Aorta (tissue), 5 donors: ENCODE measurements at regions not wholly inside any gene's neighbourhood (a gene's known extent, or its start where the extent isn't known, plus 50 kb on each side); places are given as distances from the start of the nearest gene placed in this dataset.
A peak's percentile ranks its signal among the peaks of the same experiment; 100 is the strongest.

Experiments
- ATAC-seq: fragments of 200-7000 bp; cut with Tn5 transposase; one replicate; pipeline ENCODE4 v1.9.1; 2022; ENCODE audit warnings: moderate library complexity; ENCODE audit not compliant: low FRiP score
- DNase-seq, 2 donors: peaks; one replicate each; pipeline ENCODE4 v3.0.0-alpha.2; 2020
- H3K27ac ChIP-seq, 2 donors: one replicate each; pipeline ENCODE4 v1.5.1; 2013; ENCODE audit warnings: low read length in 2 of 2, mild to moderate bottlenecking in 2 of 2, moderate library complexity in 2 of 2, control low read depth in 1 of 2, inconsistent platforms in 1 of 2, low read depth in 1 of 2
- H3K27me3 ChIP-seq, 2 donors: one replicate each; pipeline ENCODE4 v1.6.1; 2013; ENCODE audit warnings: control low read depth in 1 of 2, low read length in 1 of 2, mild to moderate bottlenecking in 1 of 2, moderate library complexity in 1 of 2; ENCODE audit not compliant: insufficient read depth in 2 of 2, control insufficient read depth in 1 of 2
- H3K36me3 ChIP-seq, 2 donors: one replicate each; pipeline ENCODE4 v1.6.1; 2013; ENCODE audit warnings: control low read depth in 1 of 2, low read length in 1 of 2, mild to moderate bottlenecking in 1 of 2; ENCODE audit not compliant: insufficient read depth in 2 of 2, control insufficient read depth in 1 of 2
- H3K4me1 ChIP-seq, 2 donors: one replicate each; pipeline ENCODE4 v1.6.1; 2013; ENCODE audit warnings: low read length in 2 of 2, control low read depth in 1 of 2, mild to moderate bottlenecking in 1 of 2, moderate library complexity in 1 of 2; ENCODE audit not compliant: insufficient read depth in 2 of 2, control insufficient read depth in 1 of 2
- H3K4me3 ChIP-seq, 2 donors: one replicate each; pipeline ENCODE4 v1.5.1; 2013; ENCODE audit warnings: low read length in 2 of 2, control low read depth in 1 of 2, mild to moderate bottlenecking in 1 of 2
- H3K9me3 ChIP-seq: one replicate; pipeline ENCODE4 v1.6.1; 2013; ENCODE audit warnings: mild to moderate bottlenecking, low read length; ENCODE audit not compliant: control insufficient read depth
- WGBS, 2 donors: extraction: QIAGEN DNeasy Blood & Tissue Kit; methylation state at CpG; one replicate each; pipeline ENCODE4 v1.1.7; 2013; 5-methylcytosine and 5-hydroxymethylcytosine counted together
- intact Hi-C, 2 donors: fragments of 100-400 bp; cut with DNase I; formaldehyde crosslinking; loops; one replicate each; pipeline versions ENCODE4 v1.14.2 to v1.15.0; 2022
- donor health status: healthy with polysubstance abuse.
- donor health status: Bipolar disorder and iron deficiency.
- donor health status: DM: no; HTN: no; CAD: no.
- donor health status: DM: no; HTN: no; CAD: no.
- donor health status: DM: yes; HTN: yes; CAD: no.

DNA sequence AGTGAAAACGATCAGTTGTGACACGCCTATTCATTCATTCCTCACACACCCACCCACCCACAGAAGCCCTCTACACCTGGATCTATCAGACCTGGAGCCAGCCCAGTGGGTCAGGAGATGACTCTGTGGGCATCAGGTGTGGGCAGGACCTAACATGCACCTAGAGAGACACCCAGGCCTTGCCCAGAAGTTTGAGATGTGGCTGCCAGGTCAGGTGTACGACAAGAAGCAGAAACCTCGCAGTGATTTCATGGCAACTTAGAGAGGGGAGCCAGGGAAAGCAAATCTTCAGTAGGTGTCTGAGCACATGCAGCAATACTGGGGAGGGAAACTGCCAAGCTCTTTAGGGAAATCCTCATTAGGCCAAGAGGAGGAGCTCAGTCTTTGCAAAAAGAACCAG is 264.7 kb upstream of the ROPN1 start:
- Histone ChIP-seq H3K4me1 (peaks cover 4 to 17% of the 10 kb centered on the region in 2 donors), H3K27me3 (no peaks in the 10 kb centered on the region), H3K36me3 (peaks cover 0 to 2% of the 10 kb centered on the region in 2 donors), H3K27ac (peak overlapping the region in 1 of 2 donors; percentile 88), H3K4me3 (no peak overlapping the region), H3K9me3 (no peaks in the 10 kb centered on the region)
- 61 to 71% methylated on average over 4 of the region's 4 CpGs for WGBS, 2 donors
- intact Hi-C loops = no loop called here
- ATAC-seq (no peak), DNase-seq (no peak)

DNA sequence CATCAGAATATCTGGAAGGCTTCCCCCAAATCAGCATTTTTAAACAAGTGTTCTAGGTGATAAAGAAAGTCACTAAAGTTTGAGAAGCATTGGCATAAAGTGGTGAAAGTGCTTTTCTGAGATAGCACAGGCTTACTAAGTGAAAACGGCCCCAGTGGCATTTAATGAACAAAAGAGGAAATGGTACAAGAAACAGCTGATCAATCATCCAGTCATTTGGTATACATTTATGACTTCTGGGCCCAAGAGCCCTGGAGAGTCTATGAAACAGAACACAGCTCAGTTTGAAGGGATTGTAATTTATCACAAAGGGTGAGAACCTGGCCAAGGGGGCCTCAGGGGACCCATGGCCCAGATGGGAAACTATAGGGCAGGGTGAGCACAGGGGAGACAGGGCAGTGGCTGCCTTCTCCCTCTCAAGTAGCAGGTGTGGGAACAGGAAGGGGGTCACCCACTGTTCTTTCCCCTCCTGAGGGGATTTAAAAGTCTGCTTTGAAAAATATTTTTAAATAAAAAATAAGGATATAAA is 265.5 kb upstream of the ROPN1 start:
- DNase-seq = no peak
- intact Hi-C loops = no loop called here
- no peak for ATAC-seq
- Histone ChIP-seq H3K27ac (peak overlapping the region; percentile 41 to 45), H3K36me3 (peaks cover 0 to 2% of the 10 kb centered on the region in 2 donors), H3K9me3 (no peaks in the 10 kb centered on the region), H3K4me3 (no peak overlapping the region), H3K27me3 (no peaks in the 10 kb centered on the region), H3K4me1 (peaks cover 6 to 17% of the 10 kb centered on the region in 2 donors)
- WGBS, 2 donors = 0% methylated on average over 1 of the region's 1 CpG

DNA sequence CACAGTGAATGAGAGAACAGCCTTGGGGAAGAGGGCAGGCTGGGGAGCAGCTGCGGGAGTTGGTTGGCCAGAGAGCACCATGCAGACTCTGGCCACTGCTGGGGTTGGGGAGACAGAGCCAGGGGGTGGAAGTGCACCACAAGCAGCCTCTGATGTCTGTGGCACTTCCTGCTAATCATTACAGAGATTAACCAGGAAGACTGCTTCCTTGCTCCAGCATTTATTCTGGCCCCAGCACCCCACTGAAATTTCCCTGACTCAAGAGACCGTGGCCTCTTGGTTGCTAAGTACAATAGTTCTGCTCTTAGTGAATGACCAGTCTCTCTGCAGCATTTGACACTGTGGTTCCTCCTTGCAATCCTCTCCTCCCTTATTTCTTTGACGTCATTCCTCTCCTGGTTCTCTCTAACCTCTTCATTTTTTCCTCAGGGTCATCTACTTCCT is 266.2 kb upstream of the ROPN1 start:
- 5 to 16% methylated on average over 3 of the region's 3 CpGs for WGBS, 2 donors
- peaks cover 6 to 18% of the 10 kb centered on the region in 2 donors for H3K4me1 ChIP-seq
- H3K36me3 ChIP-seq = peaks cover 0 to 2% of the 10 kb centered on the region in 2 donors
- peak in 1 of 2 donors; percentile 62 for DNase-seq
- H3K27me3 ChIP-seq = no peaks in the 10 kb centered on the region
- H3K4me3 ChIP-seq = no peak overlapping the region
- ATAC-seq = peak; percentile 23
- H3K27ac ChIP-seq = peak overlapping the region; percentile 45 to 91
- no peaks in the 10 kb centered on the region for H3K9me3 ChIP-seq
- intact Hi-C loops = no loop called here

DNA sequence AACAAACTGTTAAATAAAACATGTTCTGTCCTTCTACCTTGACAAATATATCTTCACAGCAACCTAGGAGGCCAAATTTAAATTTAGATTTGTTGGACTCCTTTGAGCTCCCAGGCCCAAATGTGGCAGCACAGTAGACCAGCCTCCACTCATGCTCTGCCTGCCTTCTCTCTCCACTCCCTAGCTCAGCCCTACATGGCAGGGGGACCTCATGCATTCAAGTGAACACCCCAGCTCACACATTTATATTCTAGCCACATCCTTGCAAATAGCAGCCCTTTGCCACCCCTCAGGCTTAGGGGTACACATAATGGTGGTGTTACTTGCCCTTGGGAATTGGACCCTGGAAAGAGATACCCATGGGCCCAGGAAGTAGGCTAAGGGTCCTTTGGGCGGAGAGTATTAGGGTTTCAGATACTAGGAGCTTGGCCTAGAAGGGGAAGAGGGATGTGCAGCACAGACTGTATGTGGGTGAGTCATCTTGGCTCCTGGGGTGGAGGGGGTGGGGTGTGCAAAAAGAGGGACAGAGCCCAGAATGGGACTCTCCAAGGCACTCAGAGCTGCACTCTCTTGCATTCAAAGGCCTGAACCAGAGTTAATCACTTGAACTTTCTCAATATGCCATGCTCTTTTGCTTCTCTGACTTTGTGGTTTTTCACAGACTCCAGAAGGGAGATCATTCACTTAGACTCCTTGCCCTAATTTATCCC is 268.4 kb upstream of the ROPN1 start:
- H3K27ac ChIP-seq = peak overlapping the region; percentile 16 to 92
- intact Hi-C loops = no loop called here

DNA sequence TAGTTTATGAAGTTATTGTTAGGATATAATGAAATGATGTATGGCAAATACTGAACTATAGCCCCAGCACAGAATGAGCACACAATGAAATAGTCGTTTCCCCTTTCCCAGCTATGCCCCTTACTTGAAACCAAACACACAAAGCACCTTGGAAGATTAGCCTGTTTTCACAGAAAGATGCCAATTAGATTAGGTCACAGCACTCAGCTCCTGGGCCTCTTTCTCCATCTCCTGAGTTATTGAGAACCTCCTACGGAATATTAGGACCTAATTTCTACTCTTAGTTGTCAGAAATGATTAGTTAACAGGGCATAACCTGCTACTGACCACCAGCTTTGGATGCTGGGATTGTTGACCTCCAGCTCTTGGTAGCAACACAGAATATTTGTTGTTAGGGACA is 269.4 kb upstream of the ROPN1 start:
- Histone ChIP-seq H3K27ac (peak overlapping the region; percentile 18 to 82), H3K4me1 (peaks cover 9 to 19% of the 10 kb centered on the region in 2 donors), H3K9me3 (no peaks in the 10 kb centered on the region), H3K36me3 (peaks cover 0 to 2% of the 10 kb centered on the region in 2 donors), H3K4me3 (no peak overlapping the region), H3K27me3 (no peaks in the 10 kb centered on the region)
- ATAC-seq (no peak), DNase-seq (no peak)
- intact Hi-C loops = no loop called here
- WGBS, 2 donors = 11 to 16% methylated on average over 2 of the region's 2 CpGs

More for the DNA sequence above, 268.4 kb upstream of the ROPN1 start:
- ATAC-seq (peak; percentile 91), DNase-seq (peak; percentile 86 to 89)
- no peak overlapping the region for H3K4me3 ChIP-seq
- peaks cover 9 to 19% of the 10 kb centered on the region in 2 donors for H3K4me1 ChIP-seq
- no peaks in the 10 kb centered on the region for H3K27me3 ChIP-seq
- H3K36me3 ChIP-seq = peaks cover 0 to 2% of the 10 kb centered on the region in 2 donors
- no peaks in the 10 kb centered on the region for H3K9me3 ChIP-seq
- WGBS, 2 donors = 35 to 47% methylated on average over 1 of the region's 1 CpG

DNA sequence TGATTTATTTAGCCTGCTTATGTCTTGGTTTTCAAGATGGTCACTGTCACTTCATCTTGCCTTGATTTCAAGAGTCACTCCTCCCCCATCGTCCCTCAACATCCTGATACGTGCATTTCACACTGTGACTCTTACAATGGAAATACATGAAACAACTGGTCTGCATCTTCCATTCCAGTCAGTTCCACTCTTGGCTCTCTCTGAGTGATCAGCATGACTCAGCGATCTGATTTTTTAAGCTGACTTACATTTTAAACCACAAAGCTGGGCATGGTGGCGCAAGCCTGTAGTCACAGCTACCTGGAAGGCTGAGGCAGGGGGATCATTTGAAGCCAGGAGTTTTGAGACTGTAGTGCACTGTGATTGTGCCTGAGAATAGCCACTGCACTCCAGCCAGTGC is 271.2 kb upstream of the ROPN1 start:
- Histone ChIP-seq H3K27ac (peak overlapping the region in 1 of 2 donors; percentile 54), H3K9me3 (no peaks in the 10 kb centered on the region), H3K36me3 (peaks cover 0 to 2% of the 10 kb centered on the region in 2 donors), H3K4me1 (peaks cover 11 to 24% of the 10 kb centered on the region in 2 donors), H3K4me3 (no peak overlapping the region), H3K27me3 (no peaks in the 10 kb centered on the region)
- WGBS, 2 donors = 74 to 84% methylated on average over 4 of the region's 4 CpGs
- DNase-seq (peak in 1 of 2 donors; percentile 55), ATAC-seq (no peak)
- intact Hi-C loops = no loop called here

DNA sequence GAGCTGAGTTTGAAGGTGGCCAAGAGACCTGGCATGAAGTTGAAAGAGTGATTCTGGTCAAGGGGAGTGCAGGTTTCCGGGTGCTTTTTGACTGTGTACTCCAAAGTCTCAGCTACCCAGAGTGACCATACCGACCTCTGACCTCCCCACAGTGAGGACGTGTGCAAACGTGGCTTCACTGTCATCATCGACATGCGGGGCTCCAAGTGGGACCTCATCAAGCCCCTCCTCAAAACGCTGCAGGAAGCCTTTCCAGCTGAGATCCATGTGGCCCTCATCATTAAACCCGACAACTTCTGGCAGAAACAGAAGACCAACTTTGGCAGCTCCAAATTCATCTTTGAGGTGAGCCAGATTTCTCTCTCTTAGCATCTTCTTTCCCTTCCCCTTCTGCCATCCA is 272.4 kb upstream of the ROPN1 start:
- no peak overlapping the region for H3K4me3 ChIP-seq
- H3K27ac ChIP-seq = peak overlapping the region in 1 of 2 donors; percentile 62
- no peaks in the 10 kb centered on the region for H3K9me3 ChIP-seq
- H3K36me3 ChIP-seq = peaks cover 0 to 6% of the 10 kb centered on the region in 2 donors
- intact Hi-C loops = no loop called here
- no peak for DNase-seq
- H3K27me3 ChIP-seq = no peaks in the 10 kb centered on the region
- 71 to 74% methylated on average over 8 of the region's 8 CpGs for WGBS, 2 donors
- no peak for ATAC-seq
- peaks cover 11 to 21% of the 10 kb centered on the region in 2 donors for H3K4me1 ChIP-seq

DNA sequence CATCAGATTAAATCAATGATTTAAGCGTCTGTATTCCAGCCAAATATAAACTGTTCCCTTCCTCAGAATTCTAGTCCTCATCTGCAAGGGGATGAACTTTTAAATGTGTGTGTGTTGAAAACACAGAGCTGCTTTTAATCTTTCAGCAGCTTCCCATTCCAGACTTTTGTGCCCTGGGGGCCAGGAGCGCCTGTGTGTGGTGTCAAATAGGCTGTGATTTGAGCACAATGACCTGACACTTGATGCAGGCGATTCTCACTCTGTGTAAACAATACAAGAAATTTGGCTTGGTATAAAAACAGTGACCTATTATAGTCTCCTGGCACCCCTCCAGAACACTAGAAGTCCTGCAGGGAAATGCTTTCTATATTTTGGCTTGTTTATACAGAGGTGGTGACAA is 274.6 kb upstream of the ROPN1 start:
- intact Hi-C loops = no loop called here
- Histone ChIP-seq H3K4me1 (peaks cover 13 to 18% of the 10 kb centered on the region in 2 donors), H3K27ac (no peak overlapping the region), H3K27me3 (no peaks in the 10 kb centered on the region), H3K4me3 (no peak overlapping the region), H3K9me3 (no peaks in the 10 kb centered on the region), H3K36me3 (peaks cover 0 to 4% of the 10 kb centered on the region in 2 donors)
- ATAC-seq (no peak), DNase-seq (no peak)
- 45 to 48% methylated on average over 3 of the region's 3 CpGs for WGBS, 2 donors

DNA sequence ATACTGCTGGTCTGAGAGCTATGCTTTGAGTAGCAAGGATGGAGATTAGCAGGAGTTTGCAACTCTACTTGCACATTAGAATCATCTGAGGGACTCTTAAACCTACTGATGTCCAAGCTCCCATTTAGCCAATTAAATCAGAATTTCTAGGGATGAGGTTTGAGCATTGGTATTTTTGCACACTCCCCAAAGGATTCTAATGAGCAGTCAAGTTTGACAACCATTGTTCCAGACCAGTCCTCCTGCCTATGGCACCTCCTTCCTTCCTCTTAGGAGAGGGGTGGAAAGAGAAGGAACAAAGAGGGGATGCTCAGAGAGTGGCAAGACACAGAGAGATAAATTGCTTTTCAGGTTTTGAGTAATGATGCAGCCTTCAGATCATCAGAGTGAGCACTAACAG is 275.5 kb upstream of the ROPN1 start:
- intact Hi-C loops = no loop called here
- Histone ChIP-seq H3K9me3 (no peaks in the 10 kb centered on the region), H3K36me3 (peaks cover 0 to 4% of the 10 kb centered on the region in 2 donors), H3K27me3 (no peaks in the 10 kb centered on the region), H3K4me3 (no peak overlapping the region), H3K4me1 (peaks cover 10 to 21% of the 10 kb centered on the region in 2 donors), H3K27ac (peak overlapping the region in 1 of 2 donors; percentile 23)
- DNase-seq = no peak
- ATAC-seq = no peak
